ENCODE measurements at regions not wholly inside any gene's neighbourhood (a gene's known extent, or its start where the extent isn't known, plus 50 kb on each side); places are given as distances from the start of the nearest gene placed in this dataset.
"Not testable (repeated sequence)": the region's sequence is repeated elsewhere in the genome, so short reads cannot be mapped to it uniquely, and the experiment has no call there.

DNA sequence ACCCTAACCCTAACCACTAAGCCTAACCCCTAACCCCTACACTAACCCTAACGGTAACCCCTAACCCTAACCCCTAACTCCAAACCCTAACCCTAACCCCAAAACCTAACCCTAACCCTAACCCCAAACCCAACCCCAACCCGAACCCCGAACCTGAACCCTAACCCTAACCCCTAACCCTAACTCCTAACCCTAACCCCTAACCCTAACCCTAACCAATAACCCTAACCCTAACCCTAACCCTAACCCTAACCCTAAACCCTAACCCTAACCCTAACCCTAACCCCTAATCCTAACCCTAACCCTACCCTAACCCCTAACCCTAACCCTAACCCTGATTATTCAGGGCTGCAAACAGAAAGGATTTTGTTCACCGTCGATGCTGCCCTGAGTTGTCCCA, 144.6 kb upstream of the DUSP22 start:
- not testable (repeated sequence) for DNase-seq

DNA sequence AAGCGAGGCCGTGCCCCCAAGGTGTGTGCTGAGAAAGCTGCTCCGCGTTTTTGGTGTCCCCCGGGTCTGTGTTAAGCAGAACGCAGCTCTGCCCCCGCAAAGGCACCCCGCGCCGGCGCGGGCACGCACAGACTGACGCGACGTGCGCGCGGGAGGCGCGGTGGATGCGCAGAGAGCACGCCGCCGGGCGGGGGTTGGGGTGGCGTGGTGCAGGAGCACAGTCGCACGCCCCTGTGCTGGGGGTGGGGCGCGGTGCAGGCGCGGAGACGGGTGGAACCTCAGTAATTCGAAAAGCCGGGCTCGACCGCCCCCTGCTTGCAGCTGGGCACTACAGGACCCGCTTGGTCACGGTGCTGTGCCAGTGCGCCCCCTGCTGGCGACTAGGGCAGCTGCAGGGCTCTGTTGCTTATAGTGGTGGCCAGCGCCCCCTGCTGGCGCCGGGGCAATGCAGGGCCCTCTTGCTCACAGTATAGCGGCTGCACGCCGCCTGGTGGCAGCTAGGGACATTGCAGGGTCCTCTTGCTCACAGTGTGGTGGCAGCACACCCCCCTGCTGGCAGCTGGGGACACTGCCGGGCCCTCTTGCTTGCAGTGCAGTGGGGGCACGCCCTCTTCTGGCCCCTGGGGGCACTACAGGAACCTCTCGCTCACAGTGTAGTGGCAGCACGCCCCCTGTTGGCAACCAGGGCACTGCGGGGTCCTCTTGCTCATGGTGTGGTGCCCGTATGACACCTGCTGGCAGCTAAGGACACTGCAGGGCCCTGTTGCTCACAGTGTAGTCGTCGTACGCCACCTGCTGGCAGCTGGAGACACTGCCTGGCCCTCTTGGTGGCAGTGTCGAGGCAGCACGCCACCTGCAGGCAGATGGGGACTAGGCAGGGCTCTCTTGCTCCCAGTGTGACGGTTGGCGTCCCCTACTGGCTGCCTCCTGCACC, 144.0 kb upstream of the DUSP22 start:
- peak; percentile 19 for DNase-seq

GRCh38 chr6:150147-150546, 142.1 kb upstream of the DUSP22 start:
- DNase-seq: not testable (repeated sequence)

- DNase-seq: not testable (repeated sequence)
Observed at GRCh38 chr6:152436-152835, 139.9 kb upstream of the DUSP22 start.

GRCh38 chr6:153026-153425, 139.3 kb upstream of the DUSP22 start:
- DNase-seq: not testable (repeated sequence)

DNA sequence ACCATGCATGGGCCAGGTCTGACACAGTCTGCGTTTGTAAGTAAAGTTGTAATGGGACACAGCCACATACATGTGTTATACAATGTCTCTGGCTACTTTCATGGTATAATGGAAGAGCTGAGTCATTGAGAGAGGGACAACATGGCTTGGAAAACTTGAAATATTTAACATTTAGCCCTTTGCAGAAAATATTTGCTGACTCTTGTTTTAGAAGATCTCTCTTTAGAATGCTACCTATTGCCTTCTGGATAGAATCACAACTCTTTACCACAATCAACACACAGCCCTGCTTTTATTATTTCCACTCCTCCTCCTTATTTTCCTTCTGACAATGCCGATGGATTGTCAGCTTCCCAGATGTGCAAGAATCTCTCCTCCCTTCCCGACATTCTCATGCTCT, 138.4 kb upstream of the DUSP22 start:
- not testable (repeated sequence) for DNase-seq

GRCh38 chr6:154321-155092, 137.8 kb upstream of the DUSP22 start:
- not testable (repeated sequence) for DNase-seq

GRCh38 chr6:156010-156409, 136.3 kb upstream of the DUSP22 start:
- DNase-seq: no peak

GRCh38 chr6:156441-157140, 135.7 kb upstream of the DUSP22 start:
- DNase-seq: not testable (repeated sequence)

GRCh38 chr6:157176-157575, 135.1 kb upstream of the DUSP22 start:
- DNase-seq: not testable (repeated sequence)

DNA sequence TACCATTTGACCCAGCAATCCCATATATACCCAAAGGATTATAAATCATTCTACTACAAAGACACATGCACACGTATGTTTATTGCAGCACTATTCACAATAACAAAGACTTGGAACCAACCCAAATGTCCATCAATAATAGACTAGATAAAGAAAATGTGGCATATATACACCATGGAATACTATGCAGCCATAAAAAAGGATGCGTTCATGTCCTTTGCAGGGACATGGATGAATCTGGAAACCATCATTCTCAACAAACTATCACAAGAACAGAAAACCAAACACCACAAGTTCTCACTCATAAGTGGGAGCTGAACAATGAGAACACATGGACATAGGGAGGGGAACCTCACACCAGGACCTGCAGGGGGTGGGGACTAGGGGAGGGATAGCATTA, 130.6 kb upstream of the DUSP22 start:
- DNase-seq: not testable (repeated sequence)

GRCh38 chr6:164720-165119, 127.6 kb upstream of the DUSP22 start:
- no peak for DNase-seq

DNA sequence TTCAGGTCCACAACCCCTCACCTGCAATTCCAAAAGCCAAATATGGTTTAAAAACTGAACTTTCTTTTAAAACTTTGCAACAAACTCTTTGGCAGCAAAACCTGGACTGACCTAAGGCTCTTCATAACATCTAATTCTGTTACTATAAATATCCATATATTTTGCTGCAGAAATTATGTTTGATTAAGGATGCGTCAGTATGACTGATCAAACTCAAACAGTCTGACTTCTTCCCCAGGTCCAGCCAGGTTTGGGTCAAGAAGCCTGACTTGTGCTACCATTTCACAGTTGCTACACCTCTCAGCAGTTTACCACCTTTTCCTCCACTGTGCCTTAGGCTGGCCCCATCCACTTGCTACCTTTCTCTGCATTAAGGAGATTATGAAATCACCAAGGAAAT, 127.0 kb upstream of the DUSP22 start:
- DNase-seq: no peak

DNA sequence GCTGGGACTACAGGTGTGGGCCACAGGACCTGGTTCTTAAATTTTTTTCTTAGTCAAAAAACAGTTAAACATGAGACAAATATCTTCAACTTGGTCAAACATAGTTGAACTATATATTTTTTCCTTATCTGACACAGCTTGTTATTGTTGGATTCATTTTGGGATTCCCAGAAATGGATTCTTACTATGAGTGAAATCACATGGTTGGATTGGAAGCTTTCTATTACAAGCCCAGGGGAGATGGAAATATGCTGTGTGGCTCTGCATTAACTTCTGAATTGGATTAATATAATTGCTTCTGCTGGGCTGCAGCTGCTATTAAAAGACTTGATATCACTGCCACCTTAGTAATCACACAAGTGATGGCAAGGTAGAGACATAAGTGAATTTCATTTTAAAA, 126.4 kb upstream of the DUSP22 start:
- no peak for DNase-seq

GRCh38 chr6:168865-169455, 123.3 kb upstream of the DUSP22 start:
- DNase-seq: peak; percentile 50

DNA sequence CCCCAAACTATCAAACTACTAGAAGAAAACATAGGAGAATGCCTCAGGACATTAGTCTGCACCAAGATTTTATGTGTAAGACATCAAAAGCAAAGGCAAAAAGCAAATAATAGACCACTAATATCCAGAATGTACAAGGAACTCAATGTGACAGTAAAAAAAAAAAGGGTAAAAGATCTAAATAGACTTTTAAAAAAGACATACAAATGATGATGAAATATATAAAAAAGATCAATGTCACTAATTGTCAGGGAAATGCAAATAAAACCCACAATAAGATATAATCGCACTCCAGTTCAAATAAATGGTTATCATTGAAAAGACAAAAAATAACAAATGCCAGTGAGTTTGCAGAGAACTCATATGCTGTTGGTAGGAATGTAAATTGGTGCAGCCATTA, 118.3 kb upstream of the DUSP22 start:
- no peak for DNase-seq

- DNase-seq: no peak
Observed at GRCh38 chr6:175680-176079, 116.6 kb upstream of the DUSP22 start.

GRCh38 chr6:176766-177165, 115.5 kb upstream of the DUSP22 start:
- DNase-seq: no peak

GRCh38 chr6:178119-178518, 114.2 kb upstream of the DUSP22 start:
- no peak for DNase-seq

- not testable (repeated sequence) for DNase-seq
Observed at GRCh38 chr6:178929-179328, 113.4 kb upstream of the DUSP22 start.

GRCh38 chr6:179340-179950, 112.8 kb upstream of the DUSP22 start:
- no peak for DNase-seq

DNA sequence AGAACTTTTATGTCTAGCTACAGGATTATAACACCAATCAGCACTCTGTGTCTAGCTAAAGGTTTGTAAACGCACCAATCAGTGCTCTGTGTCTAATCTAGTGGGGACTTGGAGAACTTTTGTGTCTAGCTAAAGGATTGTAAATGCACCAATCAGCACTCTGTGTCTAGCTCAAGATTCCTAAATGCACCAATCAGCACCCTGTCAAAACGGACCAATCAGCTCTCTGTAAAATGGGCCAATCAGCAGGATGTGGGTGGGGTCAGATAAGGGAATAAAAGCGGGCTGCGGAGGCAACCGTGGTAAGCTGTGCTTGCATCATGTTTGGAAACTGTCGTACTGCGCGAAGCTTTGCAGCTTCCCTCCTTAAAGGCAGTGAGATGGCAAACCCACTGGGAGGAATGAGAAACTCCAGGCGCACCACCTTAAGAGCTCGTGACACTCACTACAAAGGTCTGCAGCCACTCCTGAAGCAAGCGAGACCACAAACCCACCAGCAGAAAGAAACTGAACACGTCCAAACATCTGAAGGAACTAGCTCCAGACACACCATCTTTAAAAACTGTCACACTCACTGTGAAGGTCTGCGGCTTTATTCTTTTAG, 112.1 kb upstream of the DUSP22 start:
- DNase-seq: not testable (repeated sequence)
